HEK293 (cell line): ENCODE measurements at regions not wholly inside any gene's neighbourhood (a gene's known extent, or its start where the extent isn't known, plus 50 kb on each side); places are given as distances from the start of the nearest gene placed in this dataset.
"Not testable (repeated sequence)": the region's sequence is repeated elsewhere in the genome, so short reads cannot be mapped to it uniquely, and the experiment has no call there.

Source experiments
- CTCF ChIA-PET: fragments of 350-600 bp; formaldehyde crosslinking; extraction: SDS; loops from one replicate; lab custom pipeline; 2021; ENCODE audit warnings: antibody characterized with exemption; lab: Yijun Ruan, JAX
- POLR2A ChIA-PET: fragments of 300-600 bp; formaldehyde crosslinking; extraction: SDS; loops from one replicate; lab custom pipeline; 2020; ENCODE audit warnings: antibody characterized with exemption, inconsistent platforms; lab: Yijun Ruan, JAX
- H3K27ac ChIP-seq: fragments of 200-500 bp; sonication (Bioruptor generic); 2 replicates; pipeline ENCODE4 v1.5.1; 2014; ENCODE audit warnings: low read depth, low read length, control low read depth, inconsistent platforms; ENCODE audit errors: extremely low read depth
- H3K36me3 ChIP-seq, 2 experiments: fragments of 200-500 bp in 1 of 2; sonication (Bioruptor generic) in 1 of 2; 1 replicate in 1 of 2; 2 replicates in 1 of 2; pipeline ENCODE4 v1.5.1; 2014 to 2017; ENCODE audit warnings: inconsistent platforms in 2 of 2, low read length in 2 of 2; ENCODE audit not compliant: control insufficient read depth in 2 of 2, insufficient read depth in 1 of 2
- H3K4me1 ChIP-seq: fragments of 200-500 bp; sonication (Bioruptor generic); 2 replicates; pipeline ENCODE4 v1.5.1; 2014; ENCODE audit warnings: mild to moderate bottlenecking, low read length, inconsistent platforms; ENCODE audit not compliant: control insufficient read depth, insufficient read depth
- H3K4me3 ChIP-seq: 2 replicates; pipeline ENCODE4 v1.5.1; 2011; ENCODE audit warnings: low read depth, mild to moderate bottlenecking, control low read depth, low read length, moderate library complexity
- H3K9me3 ChIP-seq: fragments of 200-500 bp; sonication (Bioruptor generic); 2 replicates; pipeline ENCODE4 v1.5.1; 2014; ENCODE audit warnings: low read depth, low read length, inconsistent platforms; ENCODE audit not compliant: control insufficient read depth, insufficient read depth
- ZBTB8A ChIP-seq: fragments of 450-650 bp; formaldehyde crosslinking; IDR thresholded peaks from 2 replicates; pipeline ENCODE4 v1.5.1; 2016; ENCODE audit warnings: missing biosample characterization, missing genetic modification characterization
- ZFP37 ChIP-seq: fragments of 450-650 bp; formaldehyde crosslinking; IDR thresholded peaks from 2 replicates; pipeline ENCODE4 v1.5.1; 2016; ENCODE audit warnings: missing biosample characterization, missing genetic modification characterization
- ZNF140 ChIP-seq: fragments of 450-650 bp; formaldehyde crosslinking; IDR thresholded peaks from 2 replicates; pipeline ENCODE4 v1.5.1; 2016; ENCODE audit warnings: missing biosample characterization, missing genetic modification characterization
- ZNF248 ChIP-seq: fragments of 450-650 bp; formaldehyde crosslinking; IDR thresholded peaks from 2 replicates; pipeline ENCODE4 v1.5.1; 2017; ENCODE audit warnings: missing biosample characterization, missing genetic modification characterization
- ZNF266 ChIP-seq: fragments of 450-650 bp; formaldehyde crosslinking; IDR thresholded peaks from 2 replicates; pipeline ENCODE4 v1.5.1; 2016; ENCODE audit warnings: missing biosample characterization, missing genetic modification characterization, low read depth
- ZNF292 ChIP-seq: fragments of 450-650 bp; formaldehyde crosslinking; IDR thresholded peaks from 2 replicates; pipeline ENCODE4 v1.5.1; 2016; ENCODE audit warnings: low read depth, missing biosample characterization, missing genetic modification characterization, borderline replicate concordance
- ZNF394 ChIP-seq: fragments of 450-650 bp; formaldehyde crosslinking; IDR thresholded peaks from 2 replicates; pipeline ENCODE4 v1.5.1; 2016; ENCODE audit warnings: missing biosample characterization, missing genetic modification characterization, mild to moderate bottlenecking, moderate library complexity, borderline replicate concordance
- ZNF426 ChIP-seq: fragments of 450-650 bp; formaldehyde crosslinking; IDR thresholded peaks from 2 replicates; pipeline ENCODE4 v1.5.1; 2017; ENCODE audit warnings: missing biosample characterization, missing genetic modification characterization, mild to moderate bottlenecking, inconsistent platforms, moderate library complexity
- ZNF510 ChIP-seq: fragments of 450-650 bp; formaldehyde crosslinking; IDR thresholded peaks from 2 replicates; pipeline ENCODE4 v1.5.1; 2018; ENCODE audit warnings: mild to moderate bottlenecking, missing genetic modification characterization, missing biosample characterization; ENCODE audit not compliant: insufficient replicate concordance
- ZNF555 ChIP-seq: fragments of 450-650 bp; formaldehyde crosslinking; conservative IDR thresholded peaks from 2 replicates; pipeline ENCODE4 v1.5.1; 2017; ENCODE audit warnings: missing biosample characterization, mild to moderate bottlenecking, missing genetic modification characterization, inconsistent platforms
- ZNF560 ChIP-seq: fragments of 450-650 bp; formaldehyde crosslinking; IDR thresholded peaks from 2 replicates; pipeline ENCODE4 v1.5.1; 2017; ENCODE audit warnings: missing biosample characterization, missing genetic modification characterization, borderline replicate concordance
- ZNF571 ChIP-seq: fragments of 450-650 bp; formaldehyde crosslinking; IDR thresholded peaks from 2 replicates; pipeline ENCODE4 v1.5.0; 2017; ENCODE audit warnings: missing biosample characterization, missing genetic modification characterization
- ZNF623 ChIP-seq: fragments of 450-650 bp; formaldehyde crosslinking; IDR thresholded peaks from 2 replicates; pipeline ENCODE4 v1.5.1; 2016; ENCODE audit warnings: missing biosample characterization, missing genetic modification characterization
- ZNF654 ChIP-seq: fragments of 450-650 bp; formaldehyde crosslinking; IDR thresholded peaks from 2 replicates; pipeline ENCODE4 v1.5.1; 2016; ENCODE audit warnings: low read depth, missing biosample characterization, missing genetic modification characterization
- ZNF830 ChIP-seq: fragments of 450-650 bp; IDR thresholded peaks from 2 replicates; pipeline ENCODE4 v1.5.0; 2018; ENCODE audit warnings: missing biosample characterization, missing genetic modification characterization, low read depth, mild to moderate bottlenecking, moderate library complexity
- ZNF837 ChIP-seq: fragments of 450-650 bp; formaldehyde crosslinking; IDR thresholded peaks from 2 replicates; pipeline ENCODE4 v1.5.1; 2016; ENCODE audit warnings: missing biosample characterization, missing genetic modification characterization
- TF ChIP-seq, protein P1 (sequence below): fragments of 450-650 bp; formaldehyde crosslinking; IDR thresholded peaks from 2 replicates; pipeline ENCODE4 v1.5.1; 2016; ENCODE audit warnings: missing biosample characterization, missing genetic modification characterization
- TF ChIP-seq, protein P2 (sequence below): fragments of 450-650 bp; formaldehyde crosslinking; conservative IDR thresholded peaks from 2 replicates; pipeline ENCODE4 v1.5.1; 2016; ENCODE audit warnings: low read depth, missing biosample characterization, missing genetic modification characterization
- TF ChIP-seq, protein P3 (sequence below): fragments of 450-650 bp; formaldehyde crosslinking; conservative IDR thresholded peaks from 2 replicates; pipeline ENCODE4 v1.5.1; 2016; ENCODE audit warnings: low read depth, missing biosample characterization, missing genetic modification characterization

DNA sequence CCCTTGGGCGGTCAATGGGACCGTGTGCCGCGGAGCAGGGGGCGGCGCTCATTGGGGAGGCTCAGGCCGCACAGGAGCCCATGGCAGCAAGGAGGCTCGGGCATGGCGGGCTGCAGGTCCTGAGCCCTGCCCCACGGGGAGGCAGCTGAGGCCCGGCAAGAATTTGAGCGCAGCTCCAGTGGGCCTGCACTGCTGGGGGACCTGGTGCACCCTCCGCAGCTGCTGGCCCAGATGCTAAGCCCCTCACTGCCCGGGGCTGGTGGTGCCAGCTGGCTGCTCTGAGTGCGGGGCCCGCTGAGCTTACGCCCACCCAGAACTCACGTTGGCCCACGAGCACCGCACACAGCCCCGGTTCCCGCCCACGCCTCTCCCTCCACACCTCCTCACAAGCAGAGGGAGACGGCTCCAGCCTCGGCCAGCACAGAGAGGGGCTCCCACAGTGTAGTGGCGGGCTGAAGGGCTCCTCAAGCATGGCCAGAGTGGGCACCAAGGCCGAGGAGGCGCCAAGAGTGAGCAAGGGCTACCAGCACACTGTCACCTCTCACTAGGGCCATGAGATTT is 141.1 kb upstream of the OR13F1 start (continued):
- no peak for TF ChIP-seq ZNF830
- TF ChIP-seq ZNF248: no peak
- no peak for TF ChIP-seq ZNF510 (tag by site-specific recombination)
- no peak for TF ChIP-seq ZNF837 (tag by site-specific recombination)
- no peak for TF ChIP-seq ZNF571

DNA sequence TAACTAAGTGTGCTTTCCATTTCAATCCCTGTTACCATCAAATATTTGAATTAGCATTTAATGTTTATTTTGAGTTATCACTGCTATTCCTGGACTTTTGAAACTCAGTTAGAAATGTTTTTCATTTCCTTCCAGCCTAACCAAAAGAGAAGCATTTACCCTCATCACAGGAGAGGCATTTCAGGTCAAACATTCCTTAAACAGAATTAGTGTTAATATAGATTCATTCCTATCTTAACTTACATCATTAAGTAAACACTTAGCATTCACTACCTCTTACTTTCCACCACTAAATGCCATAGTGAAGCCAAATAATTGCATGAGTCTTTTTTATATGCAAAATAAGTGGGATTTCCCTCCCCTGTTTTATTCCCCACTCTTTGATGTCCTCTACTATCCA is 136.6 kb upstream of the OR13F1 start:
- no peaks in the 10 kb centered on the region for H3K9me3 ChIP-seq
- ChIA-PET CTCF (no interaction called here), POLR2A (no interaction called here)
- no peak overlapping the region for H3K4me3 ChIP-seq
- H3K4me1 ChIP-seq: no peaks in the 10 kb centered on the region
- no peaks in the 10 kb centered on the region for H3K36me3 ChIP-seq
- no peak for TF ChIP-seq ZNF560 (tag by site-specific recombination)
- TF ChIP-seq ZNF292: no peak
- H3K27ac ChIP-seq: no peak overlapping the region

DNA sequence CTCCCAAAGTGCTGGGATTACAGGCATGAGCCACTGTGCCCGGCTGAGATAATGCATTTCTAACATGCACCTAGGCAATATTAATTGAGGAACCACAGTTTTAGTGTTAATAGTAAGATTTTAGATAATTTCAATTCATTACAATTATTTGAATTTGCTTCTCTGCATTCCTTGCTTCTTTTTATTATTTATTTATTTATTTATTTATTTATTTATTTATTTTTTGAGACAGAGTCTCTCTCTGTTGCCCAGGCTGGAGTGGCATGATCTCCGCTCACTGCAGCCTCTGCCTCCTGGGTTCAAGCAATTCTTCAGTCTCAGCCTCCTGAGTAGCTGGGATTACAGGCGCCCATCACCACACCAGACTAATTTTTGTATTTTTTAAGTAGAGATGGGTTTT is 135.7 kb upstream of the OR13F1 start:
- TF ChIP-seq ZNF623 (tag by site-specific recombination) (peak; percentile 34; the same call in 1 of the 2 replicates), ZNF426 (tag by site-specific recombination) (peak; percentile 56), ZBTB8A (tag by site-specific recombination) (0 out of 2 replicates have a peak, but pooled peaks have one; percentile 20), ZNF654 (peak; percentile 15), ZNF266 (0 out of 2 replicates have a peak, but pooled peaks have one; percentile 25), ZNF140 (tag by site-specific recombination) (0 out of 2 replicates have a peak, but pooled peaks have one; percentile 26), ZNF394 (tag by site-specific recombination) (peak; percentile 69; the same call in 1 of the 2 replicates), ZNF555 (tag by site-specific recombination) (peak; percentile 44), ZFP37 (0 out of 2 replicates have a peak, but pooled peaks have one; percentile 44)
- TF ChIP-seq, protein P1, sequence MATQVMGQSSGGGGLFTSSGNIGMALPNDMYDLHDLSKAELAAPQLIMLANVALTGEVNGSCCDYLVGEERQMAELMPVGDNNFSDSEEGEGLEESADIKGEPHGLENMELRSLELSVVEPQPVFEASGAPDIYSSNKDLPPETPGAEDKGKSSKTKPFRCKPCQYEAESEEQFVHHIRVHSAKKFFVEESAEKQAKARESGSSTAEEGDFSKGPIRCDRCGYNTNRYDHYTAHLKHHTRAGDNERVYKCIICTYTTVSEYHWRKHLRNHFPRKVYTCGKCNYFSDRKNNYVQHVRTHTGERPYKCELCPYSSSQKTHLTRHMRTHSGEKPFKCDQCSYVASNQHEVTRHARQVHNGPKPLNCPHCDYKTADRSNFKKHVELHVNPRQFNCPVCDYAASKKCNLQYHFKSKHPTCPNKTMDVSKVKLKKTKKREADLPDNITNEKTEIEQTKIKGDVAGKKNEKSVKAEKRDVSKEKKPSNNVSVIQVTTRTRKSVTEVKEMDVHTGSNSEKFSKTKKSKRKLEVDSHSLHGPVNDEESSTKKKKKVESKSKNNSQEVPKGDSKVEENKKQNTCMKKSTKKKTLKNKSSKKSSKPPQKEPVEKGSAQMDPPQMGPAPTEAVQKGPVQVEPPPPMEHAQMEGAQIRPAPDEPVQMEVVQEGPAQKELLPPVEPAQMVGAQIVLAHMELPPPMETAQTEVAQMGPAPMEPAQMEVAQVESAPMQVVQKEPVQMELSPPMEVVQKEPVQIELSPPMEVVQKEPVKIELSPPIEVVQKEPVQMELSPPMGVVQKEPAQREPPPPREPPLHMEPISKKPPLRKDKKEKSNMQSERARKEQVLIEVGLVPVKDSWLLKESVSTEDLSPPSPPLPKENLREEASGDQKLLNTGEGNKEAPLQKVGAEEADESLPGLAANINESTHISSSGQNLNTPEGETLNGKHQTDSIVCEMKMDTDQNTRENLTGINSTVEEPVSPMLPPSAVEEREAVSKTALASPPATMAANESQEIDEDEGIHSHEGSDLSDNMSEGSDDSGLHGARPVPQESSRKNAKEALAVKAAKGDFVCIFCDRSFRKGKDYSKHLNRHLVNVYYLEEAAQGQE (tag by site-specific recombination): peak; percentile 18; the same call in 1 of the 2 replicates
- TF ChIP-seq, protein P2, sequence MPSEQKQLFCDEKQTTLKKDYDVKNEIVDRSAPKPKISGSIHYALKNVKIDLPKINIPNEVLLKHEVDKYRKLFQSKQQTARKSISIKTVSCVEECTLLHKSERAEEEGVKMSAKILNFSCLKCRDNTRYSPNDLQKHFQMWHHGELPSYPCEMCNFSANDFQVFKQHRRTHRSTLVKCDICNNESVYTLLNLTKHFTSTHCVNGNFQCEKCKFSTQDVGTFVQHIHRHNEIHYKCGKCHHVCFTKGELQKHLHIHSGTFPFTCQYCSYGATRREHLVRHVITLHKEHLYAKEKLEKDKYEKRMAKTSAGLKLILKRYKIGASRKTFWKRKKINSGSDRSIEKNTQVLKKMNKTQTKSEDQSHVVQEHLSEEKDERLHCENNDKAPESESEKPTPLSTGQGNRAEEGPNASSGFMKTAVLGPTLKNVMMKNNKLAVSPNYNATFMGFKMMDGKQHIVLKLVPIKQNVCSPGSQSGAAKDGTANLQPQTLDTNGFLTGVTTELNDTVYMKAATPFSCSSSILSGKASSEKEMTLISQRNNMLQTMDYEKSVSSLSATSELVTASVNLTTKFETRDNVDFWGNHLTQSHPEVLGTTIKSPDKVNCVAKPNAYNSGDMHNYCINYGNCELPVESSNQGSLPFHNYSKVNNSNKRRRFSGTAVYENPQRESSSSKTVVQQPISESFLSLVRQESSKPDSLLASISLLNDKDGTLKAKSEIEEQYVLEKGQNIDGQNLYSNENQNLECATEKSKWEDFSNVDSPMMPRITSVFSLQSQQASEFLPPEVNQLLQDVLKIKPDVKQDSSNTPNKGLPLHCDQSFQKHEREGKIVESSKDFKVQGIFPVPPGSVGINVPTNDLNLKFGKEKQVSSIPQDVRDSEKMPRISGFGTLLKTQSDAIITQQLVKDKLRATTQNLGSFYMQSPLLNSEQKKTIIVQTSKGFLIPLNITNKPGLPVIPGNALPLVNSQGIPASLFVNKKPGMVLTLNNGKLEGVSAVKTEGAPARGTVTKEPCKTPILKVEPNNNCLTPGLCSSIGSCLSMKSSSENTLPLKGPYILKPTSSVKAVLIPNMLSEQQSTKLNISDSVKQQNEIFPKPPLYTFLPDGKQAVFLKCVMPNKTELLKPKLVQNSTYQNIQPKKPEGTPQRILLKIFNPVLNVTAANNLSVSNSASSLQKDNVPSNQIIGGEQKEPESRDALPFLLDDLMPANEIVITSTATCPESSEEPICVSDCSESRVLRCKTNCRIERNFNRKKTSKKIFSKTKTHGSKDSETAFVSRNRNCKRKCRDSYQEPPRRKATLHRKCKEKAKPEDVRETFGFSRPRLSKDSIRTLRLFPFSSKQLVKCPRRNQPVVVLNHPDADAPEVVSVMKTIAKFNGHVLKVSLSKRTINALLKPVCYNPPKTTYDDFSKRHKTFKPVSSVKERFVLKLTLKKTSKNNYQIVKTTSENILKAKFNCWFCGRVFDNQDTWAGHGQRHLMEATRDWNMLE: peak; percentile 55; the same call in 1 of the 2 replicates
- TF ChIP-seq, protein P3, sequence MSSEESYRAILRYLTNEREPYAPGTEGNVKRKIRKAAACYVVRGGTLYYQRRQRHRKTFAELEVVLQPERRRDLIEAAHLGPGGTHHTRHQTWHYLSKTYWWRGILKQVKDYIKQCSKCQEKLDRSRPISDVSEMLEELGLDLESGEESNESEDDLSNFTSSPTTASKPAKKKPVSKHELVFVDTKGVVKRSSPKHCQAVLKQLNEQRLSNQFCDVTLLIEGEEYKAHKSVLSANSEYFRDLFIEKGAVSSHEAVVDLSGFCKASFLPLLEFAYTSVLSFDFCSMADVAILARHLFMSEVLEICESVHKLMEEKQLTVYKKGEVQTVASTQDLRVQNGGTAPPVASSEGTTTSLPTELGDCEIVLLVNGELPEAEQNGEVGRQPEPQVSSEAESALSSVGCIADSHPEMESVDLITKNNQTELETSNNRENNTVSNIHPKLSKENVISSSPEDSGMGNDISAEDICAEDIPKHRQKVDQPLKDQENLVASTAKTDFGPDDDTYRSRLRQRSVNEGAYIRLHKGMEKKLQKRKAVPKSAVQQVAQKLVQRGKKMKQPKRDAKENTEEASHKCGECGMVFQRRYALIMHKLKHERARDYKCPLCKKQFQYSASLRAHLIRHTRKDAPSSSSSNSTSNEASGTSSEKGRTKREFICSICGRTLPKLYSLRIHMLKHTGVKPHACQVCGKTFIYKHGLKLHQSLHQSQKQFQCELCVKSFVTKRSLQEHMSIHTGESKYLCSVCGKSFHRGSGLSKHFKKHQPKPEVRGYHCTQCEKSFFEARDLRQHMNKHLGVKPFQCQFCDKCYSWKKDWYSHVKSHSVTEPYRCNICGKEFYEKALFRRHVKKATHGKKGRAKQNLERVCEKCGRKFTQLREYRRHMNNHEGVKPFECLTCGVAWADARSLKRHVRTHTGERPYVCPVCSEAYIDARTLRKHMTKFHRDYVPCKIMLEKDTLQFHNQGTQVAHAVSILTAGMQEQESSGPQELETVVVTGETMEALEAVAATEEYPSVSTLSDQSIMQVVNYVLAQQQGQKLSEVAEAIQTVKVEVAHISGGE (tag by site-specific recombination): peak; percentile 65

More for the DNA sequence above, 135.7 kb upstream of the OR13F1 start:
- POLR2A ChIA-PET, H3K36me3 ChIP-seq, H3K27ac ChIP-seq, H3K4me1 ChIP-seq, H3K4me3 ChIP-seq, H3K9me3 ChIP-seq, CTCF ChIA-PET: not testable (repeated sequence)
